ENCODE measurements at regions not wholly inside any gene's neighbourhood (a gene's known extent, or its start where the extent isn't known, plus 50 kb on each side); places are given as distances from the start of the nearest gene placed in this dataset.

DNA sequence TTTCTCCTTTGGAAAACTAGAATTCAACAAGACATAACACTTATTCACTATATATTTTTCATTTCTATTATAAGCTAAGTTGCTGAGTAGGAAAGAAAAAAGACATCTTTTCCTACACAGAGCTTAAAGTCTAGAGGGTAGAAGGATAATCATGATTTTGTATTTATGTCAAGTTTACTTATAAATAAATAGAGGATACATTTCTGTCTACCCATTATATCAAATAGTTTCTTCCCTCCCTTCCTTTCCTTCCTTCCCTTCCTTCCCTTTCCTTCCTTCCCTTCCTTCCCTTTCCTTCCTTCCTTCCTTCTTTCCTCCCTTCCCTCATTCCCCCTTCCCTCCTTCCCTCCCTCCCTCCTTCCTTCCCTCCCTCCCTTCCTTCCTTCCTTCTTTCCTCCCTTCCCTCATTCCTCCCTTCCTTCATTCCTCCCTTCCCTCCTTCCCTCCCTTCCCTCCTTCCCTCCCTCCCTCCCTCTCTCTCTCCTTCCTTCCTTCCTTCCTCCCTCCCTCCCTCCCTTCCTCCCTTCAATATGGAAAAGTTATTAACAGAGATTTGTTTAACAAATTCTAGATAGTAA lies 308.4 kb upstream of the COL3A1 start:
- DNase-seq (ENCODE audit: insufficient read length, low spot score) (no peak), FAIRE-seq (no peak)
- TF ChIP-seq CTCF (IDR thresholded peaks at IDR 0.05; ENCODE audit: insufficient read depth, missing control alignments) = no peak

DNA sequence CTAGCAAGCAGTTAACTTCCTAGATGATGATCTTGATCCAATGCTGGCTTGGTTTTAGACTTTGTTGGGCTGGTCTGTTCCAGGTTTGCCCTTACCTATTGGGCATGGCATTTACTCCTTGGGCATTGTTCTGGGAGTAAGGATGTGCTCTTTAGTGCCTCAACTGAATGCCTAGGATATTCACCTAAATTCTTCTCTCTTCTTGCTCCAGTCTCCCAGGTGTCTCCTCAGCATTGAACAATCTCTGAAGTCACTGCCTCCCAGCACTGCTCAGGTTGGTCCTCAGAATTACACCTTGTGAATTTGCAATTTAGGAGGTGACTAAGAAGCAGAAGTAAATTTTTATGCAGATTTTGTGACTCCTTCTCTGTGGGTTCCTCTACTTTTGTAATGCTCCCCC lies 307.7 kb upstream of the COL3A1 start:
- DNase-seq (ENCODE audit: insufficient read length, low spot score) = no peak
- TF ChIP-seq CTCF (IDR thresholded peaks at IDR 0.05; ENCODE audit: insufficient read depth, missing control alignments) = no peak
- FAIRE-seq = no peak

DNA sequence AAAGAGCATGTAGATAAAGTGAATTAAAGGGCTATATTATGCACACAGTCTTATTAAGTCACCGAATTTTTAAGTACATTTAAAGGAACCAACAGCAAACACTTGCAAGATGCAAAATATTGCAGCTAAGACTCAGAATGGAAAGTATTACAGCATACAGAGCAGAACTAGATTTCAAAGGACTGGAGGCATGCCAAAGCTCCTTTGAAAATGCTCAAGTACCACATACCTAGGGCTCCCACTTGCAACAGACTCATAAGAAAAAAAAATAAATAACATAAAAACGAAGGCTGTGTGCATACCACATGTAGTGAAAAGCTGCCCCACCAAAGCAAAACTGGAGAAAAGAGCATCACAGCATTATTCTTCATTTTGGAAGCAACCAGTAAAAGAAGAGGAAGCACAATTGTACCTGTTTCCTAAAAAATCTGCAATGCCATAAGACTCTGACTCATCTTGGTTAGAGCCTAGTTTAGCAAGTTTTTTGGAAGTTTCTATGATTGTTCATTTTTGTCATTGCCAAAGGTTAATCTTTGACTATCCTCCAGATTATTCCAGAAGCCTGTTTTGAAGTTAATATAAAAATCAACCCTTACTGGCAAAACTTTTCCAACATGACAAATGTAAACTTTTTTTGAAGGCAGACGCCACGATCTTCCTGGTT lies 306.0 kb upstream of the COL3A1 start:
- no peak for TF ChIP-seq CTCF (IDR thresholded peaks at IDR 0.05; ENCODE audit: insufficient read depth, missing control alignments)
- DNase-seq (ENCODE audit: insufficient read length, low spot score) = no peak
- no peak for FAIRE-seq

DNA sequence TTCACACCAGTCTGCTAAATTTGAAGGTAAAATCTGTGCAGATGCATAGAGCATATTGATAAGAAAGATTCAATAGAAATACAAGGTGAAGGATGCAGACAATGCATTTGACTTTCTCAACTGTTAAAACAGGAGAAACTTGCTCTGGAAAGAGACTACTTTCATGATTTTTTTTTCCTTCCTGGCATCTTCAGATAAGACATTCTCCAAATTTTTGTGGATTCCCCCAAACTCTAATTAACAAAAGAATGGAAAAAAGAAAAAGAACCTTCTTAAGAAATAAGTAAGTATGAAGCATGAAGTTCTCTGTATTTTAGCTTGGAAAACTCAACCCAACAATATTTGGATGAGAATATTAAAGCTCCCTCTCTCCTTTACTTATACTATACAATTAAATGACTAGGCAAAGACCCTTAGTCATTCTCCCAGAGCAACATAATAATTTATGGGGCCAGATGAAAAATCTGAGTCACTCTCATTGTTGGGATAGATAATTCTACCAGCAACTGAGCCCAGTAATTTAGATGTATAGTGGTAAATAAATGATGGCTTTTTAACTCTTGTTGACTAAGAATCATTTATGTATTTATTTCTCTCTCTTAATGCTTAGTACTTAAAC lies 298.7 kb upstream of the COL3A1 start:
- FAIRE-seq (no peak), DNase-seq (ENCODE audit: insufficient read length, low spot score) (no peak)
- no peak for TF ChIP-seq CTCF (IDR thresholded peaks at IDR 0.05; ENCODE audit: insufficient read depth, missing control alignments)

DNA sequence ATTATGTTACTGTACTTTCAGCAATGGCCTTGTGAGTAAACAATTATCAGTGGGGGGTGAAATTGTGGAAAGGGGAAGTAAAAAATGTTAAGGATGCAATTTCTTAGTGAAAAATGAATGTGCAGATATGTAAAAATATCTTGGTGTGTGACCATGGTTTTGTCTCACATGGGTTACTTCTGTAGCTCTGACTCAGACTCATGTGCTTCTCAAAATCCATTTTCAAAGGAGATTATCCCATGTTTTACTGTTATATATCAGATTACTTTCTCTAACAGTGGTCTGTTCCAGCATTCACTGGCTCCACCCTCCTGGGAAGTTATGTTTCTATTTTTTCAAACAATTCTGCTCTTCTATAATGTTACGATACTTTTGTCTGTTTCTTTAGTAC lies 298.2 kb upstream of the COL3A1 start:
- TF ChIP-seq CTCF (IDR thresholded peaks at IDR 0.05; ENCODE audit: insufficient read depth, missing control alignments) = no peak
- FAIRE-seq = no peak
- DNase-seq (ENCODE audit: insufficient read length, low spot score) = no peak

DNA sequence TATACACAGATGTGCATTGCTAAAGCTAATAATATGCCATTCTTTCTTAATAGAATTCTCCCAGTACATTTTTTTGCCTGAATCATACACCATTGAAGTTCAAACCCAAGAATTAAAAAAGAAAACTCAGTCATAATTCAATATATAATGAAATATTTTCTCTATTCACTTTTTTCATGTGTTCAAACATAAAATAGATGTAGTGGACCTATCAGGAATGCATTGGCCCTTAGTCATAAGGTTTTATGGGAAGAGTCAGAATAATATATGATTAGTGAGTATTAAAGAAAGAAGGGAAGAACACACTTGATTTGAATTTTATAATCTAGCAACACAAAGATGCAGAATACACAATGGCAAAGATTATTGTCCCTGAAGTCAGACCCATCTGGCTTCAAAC lies 297.0 kb upstream of the COL3A1 start:
- TF ChIP-seq CTCF (IDR thresholded peaks at IDR 0.05; ENCODE audit: insufficient read depth, missing control alignments) = no peak
- DNase-seq (ENCODE audit: insufficient read length, low spot score) = no peak
- no peak for FAIRE-seq

DNA sequence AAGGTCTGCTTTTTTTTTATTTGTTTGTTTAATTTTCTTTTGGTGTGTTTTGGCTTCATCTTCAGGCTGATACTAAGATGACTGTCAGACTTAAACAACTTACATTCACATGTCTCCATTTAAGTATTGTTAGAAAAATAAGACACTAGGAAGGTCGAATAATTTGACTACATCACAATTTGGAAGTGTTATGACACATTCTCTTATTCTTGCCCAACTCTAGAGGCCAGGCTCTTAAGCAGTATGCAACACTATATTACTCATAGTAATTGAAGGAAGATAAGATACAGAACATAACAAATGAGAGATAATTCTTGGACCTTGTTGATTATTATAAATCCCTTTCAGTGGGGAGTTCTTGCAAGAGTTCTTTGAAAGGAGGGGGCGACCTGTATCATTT lies 295.3 kb upstream of the COL3A1 start:
- no peak for FAIRE-seq
- TF ChIP-seq CTCF (IDR thresholded peaks at IDR 0.05; ENCODE audit: insufficient read depth, missing control alignments) = no peak
- no peak for DNase-seq (ENCODE audit: insufficient read length, low spot score)

Measured in D721Med (cell line).